ENCODE measurements at regions not wholly inside any gene's neighbourhood (a gene's known extent, or its start where the extent isn't known, plus 50 kb on each side); places are given as distances from the start of the nearest gene placed in this dataset.

DNA sequence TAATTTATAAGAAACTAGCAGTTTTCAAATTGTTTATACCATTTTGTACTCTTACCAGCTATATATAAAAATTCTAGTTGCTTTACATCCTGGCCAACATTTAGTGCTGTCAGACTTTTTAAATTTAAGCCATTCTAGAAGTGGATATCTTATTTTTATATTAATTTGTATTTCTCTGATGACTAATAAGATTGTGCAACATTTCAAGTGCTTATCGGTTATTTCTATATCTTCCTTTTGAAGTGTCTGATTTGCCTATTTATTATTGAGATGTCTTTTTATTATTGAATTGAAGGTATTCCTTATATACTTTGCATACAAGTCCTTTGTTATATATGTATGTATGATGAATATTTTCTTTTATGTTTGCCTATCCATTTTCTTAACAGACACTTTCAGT, 324.0 kb downstream of the ELAVL2 start:
- Histone ChIP-seq H3K9me3 (no peaks in the 10 kb centered on the region), H3K36me3 (no peaks in the 10 kb centered on the region), H3K27me3 (no peaks in the 10 kb centered on the region), H3K4me3 (no peak overlapping the region), H3K27ac (no peak overlapping the region), H3K4me1 (no peaks in the 10 kb centered on the region)
- TF ChIP-seq, protein P1, sequence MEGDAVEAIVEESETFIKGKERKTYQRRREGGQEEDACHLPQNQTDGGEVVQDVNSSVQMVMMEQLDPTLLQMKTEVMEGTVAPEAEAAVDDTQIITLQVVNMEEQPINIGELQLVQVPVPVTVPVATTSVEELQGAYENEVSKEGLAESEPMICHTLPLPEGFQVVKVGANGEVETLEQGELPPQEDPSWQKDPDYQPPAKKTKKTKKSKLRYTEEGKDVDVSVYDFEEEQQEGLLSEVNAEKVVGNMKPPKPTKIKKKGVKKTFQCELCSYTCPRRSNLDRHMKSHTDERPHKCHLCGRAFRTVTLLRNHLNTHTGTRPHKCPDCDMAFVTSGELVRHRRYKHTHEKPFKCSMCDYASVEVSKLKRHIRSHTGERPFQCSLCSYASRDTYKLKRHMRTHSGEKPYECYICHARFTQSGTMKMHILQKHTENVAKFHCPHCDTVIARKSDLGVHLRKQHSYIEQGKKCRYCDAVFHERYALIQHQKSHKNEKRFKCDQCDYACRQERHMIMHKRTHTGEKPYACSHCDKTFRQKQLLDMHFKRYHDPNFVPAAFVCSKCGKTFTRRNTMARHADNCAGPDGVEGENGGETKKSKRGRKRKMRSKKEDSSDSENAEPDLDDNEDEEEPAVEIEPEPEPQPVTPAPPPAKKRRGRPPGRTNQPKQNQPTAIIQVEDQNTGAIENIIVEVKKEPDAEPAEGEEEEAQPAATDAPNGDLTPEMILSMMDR (IDR thresholded peaks at IDR 0.05): no peak
- TF ChIP-seq POLR2A (IDR thresholded peaks at IDR 0.05) (no peak), EP300 (IDR thresholded peaks at IDR 0.05) (no peak)
- no peak for DNase-seq (ENCODE audit: low spot score in 2 of 2)
- WGBS, 2 donors: 93 to 100% methylated on average over 1 of the region's 1 CpG

DNA sequence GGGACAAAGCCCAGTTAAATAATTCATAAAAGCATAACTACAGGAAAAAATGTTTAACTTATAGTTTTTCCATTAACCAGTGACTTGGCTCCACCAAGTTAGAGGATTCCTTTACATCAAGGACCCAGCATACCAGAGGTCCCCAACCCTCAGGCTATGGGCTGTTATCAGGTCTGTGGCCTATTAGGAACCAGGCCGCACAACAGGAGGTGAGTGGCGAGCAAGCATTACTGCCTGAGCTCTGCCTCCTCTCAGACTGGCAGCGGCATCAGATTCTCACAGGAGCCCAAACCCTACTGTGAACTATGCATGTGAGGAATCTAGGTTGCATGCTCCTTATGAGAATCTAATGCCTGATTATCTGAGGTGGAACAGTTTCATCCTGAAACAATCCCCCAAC, 303.1 kb downstream of the ELAVL2 start:
- TF ChIP-seq EP300 (IDR thresholded peaks at IDR 0.05) (no peak), POLR2A (IDR thresholded peaks at IDR 0.05) (no peak)
- TF ChIP-seq, protein P1 (IDR thresholded peaks at IDR 0.05): no peak
- WGBS, 2 donors: 84 to 97% methylated on average over 3 of the region's 3 CpGs
- no peak for DNase-seq (ENCODE audit: low spot score in 2 of 2)
- no peaks in the 10 kb centered on the region for H3K4me1 ChIP-seq
- H3K27me3 ChIP-seq: no peaks in the 10 kb centered on the region
- H3K9me3 ChIP-seq: peaks cover 0 to 4% (median 0%) of the 10 kb centered on the region in 4 donors
- no peak overlapping the region for H3K4me3 ChIP-seq
- H3K36me3 ChIP-seq: no peaks in the 10 kb centered on the region
- H3K27ac ChIP-seq: no peak overlapping the region

DNA sequence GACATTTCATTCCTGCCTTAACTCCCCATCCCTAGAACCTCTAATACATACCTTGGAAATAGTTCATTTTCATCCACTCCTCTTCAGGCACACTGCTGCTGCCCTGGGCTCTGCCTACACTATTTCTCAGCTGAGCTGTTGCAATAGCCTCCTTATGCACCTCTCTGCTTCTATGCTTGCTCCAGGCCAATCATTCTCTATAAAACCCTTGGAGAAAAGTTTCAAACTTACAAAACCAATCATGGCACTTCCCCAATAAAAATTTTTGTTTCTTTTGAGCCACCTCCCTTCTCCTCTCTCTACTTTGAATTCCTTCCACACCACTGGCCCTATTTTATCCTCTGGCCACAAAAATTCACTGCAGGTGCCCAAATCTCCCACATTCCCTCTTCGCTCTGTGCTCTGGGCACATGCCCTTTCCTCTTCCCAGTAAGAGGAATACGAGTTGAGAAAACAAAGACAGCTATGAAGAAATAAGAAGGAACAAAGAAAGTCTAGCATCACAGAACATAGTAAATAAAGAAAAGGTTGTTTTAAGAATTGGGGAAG, 301.4 kb downstream of the ELAVL2 start:
- Histone ChIP-seq H3K36me3 (no peaks in the 10 kb centered on the region), H3K4me3 (no peak overlapping the region), H3K4me1 (no peaks in the 10 kb centered on the region), H3K27me3 (no peaks in the 10 kb centered on the region), H3K27ac (no peak overlapping the region), H3K9me3 (peaks cover 0 to 10% (median 0%) of the 10 kb centered on the region in 4 donors)
- DNase-seq (ENCODE audit: low spot score in 2 of 2): no peak
- WGBS, 2 donors: 40 to 42% methylated on average over 2 of the region's 2 CpGs
- no peak for TF ChIP-seq POLR2A (IDR thresholded peaks at IDR 0.05)
- peak in 1 of 2 donors; percentile 43 for TF ChIP-seq EP300 (IDR thresholded peaks at IDR 0.05)

DNA sequence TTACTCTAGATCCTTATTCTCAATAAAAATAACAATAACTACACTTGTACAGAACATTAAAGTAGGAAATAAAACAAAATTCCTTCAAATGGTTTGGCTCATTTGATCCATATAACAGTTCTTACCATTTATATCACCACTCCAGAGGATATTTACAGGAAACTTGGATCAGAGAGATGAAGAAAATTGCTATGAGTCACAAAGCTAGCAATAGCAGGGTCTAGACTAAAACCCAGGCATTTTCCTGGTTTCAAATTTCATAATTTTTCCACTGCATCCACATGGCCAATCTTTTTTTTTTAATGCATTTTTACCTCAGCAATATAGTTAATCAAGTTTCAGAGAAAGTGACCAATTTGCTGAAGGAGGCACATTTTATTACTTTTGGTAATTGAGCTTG, 299.2 kb downstream of the ELAVL2 start:
- H3K4me3 ChIP-seq: no peak overlapping the region
- no peaks in the 10 kb centered on the region for H3K4me1 ChIP-seq
- H3K27ac ChIP-seq: no peak overlapping the region
- no peak for DNase-seq (ENCODE audit: low spot score in 2 of 2)
- H3K9me3 ChIP-seq: peaks cover 0 to 17% (median 0%) of the 10 kb centered on the region in 4 donors
- no peaks in the 10 kb centered on the region for H3K27me3 ChIP-seq
- no peaks in the 10 kb centered on the region for H3K36me3 ChIP-seq
- TF ChIP-seq EP300 (IDR thresholded peaks at IDR 0.05): no peak
- TF ChIP-seq, protein P1 (IDR thresholded peaks at IDR 0.05): no peak
- no peak for TF ChIP-seq POLR2A (IDR thresholded peaks at IDR 0.05)

DNA sequence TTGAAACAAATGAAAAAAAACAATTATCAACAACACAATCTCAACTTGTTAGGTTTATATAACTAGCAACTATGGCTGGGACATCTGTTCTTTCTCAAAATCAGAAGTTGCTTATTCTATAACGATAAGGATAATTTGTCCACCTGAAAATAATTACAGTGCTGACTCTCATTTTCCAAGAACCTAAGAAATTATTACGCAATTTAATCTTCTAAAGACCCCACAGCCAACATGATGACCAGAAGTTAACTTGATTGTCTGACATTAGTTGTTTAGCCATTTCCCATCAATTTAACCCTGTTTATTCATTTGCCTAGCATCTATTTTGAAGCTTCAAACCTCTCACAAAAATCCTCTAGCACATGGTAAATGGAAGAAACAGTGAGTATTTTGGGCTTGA, 293.8 kb downstream of the ELAVL2 start:
- 77 to 83% methylated on average over 2 of the region's 2 CpGs for WGBS, 2 donors
- Histone ChIP-seq H3K4me1 (peaks cover 0 to 6% (median 2%) of the 10 kb centered on the region in 4 donors), H3K36me3 (no peaks in the 10 kb centered on the region), H3K9me3 (peaks cover 0 to 17% (median 0%) of the 10 kb centered on the region in 4 donors), H3K4me3 (no peak overlapping the region), H3K27me3 (no peaks in the 10 kb centered on the region), H3K27ac (no peak overlapping the region)
- DNase-seq (ENCODE audit: low spot score in 2 of 2): no peak
- no peak for TF ChIP-seq POLR2A (IDR thresholded peaks at IDR 0.05)
- TF ChIP-seq, protein P1 (IDR thresholded peaks at IDR 0.05): no peak
- no peak for TF ChIP-seq EP300 (IDR thresholded peaks at IDR 0.05)

All from tibial nerve (tissue), 4 donors.